ENCODE measurements at regions not wholly inside any gene's neighbourhood (a gene's known extent, or its start where the extent isn't known, plus 50 kb on each side); places are given as distances from the start of the nearest gene placed in this dataset.

- Histone ChIP-seq H2AK5ac (ENCODE audit: low read depth, low read length) (no peak overlapping the region), H3K56ac (replicated peaks; ENCODE audit: insufficient read length, low read depth, low read length) (no peak overlapping the region), H3K79me1 (ENCODE audit: low read depth, low read length) (no peaks in the 10 kb centered on the region), H3K79me2 (ENCODE audit: control insufficient read depth in 1 of 2, insufficient read depth in 2 of 2, low read length in 2 of 2) (no peaks in the 10 kb centered on the region), H4K91ac (replicated peaks; ENCODE audit: insufficient read length, low read length) (no peak overlapping the region), H3K4me3 (ENCODE audit: extremely low read depth in 1 of 4, insufficient read depth in 2 of 4, low read depth in 3 of 4, low read length in 4 of 4) (no peak overlapping the region), H3K4me1 (replicated peaks in 1 of 4; ENCODE audit: control insufficient read depth in 3 of 4, insufficient read depth in 4 of 4, low read length in 3 of 4) (no peaks in the 10 kb centered on the region), H2BK5ac (ENCODE audit: low read depth, low read length) (no peak overlapping the region), H4K5ac (ENCODE audit: insufficient read length, low read depth, low read length) (no peak overlapping the region), H3K9me3 (ENCODE audit: insufficient read depth in 2 of 2, low read depth in 1 of 2, low read length in 1 of 2) (no peaks in the 10 kb centered on the region), H3K27me3 (replicated peaks in 1 of 4; ENCODE audit: control insufficient read depth in 3 of 4, extremely low read depth in 1 of 4, insufficient read depth in 3 of 4, low read length in 3 of 4) (no peaks in the 10 kb centered on the region; a peak in 1 of 7 replicates), H3K18ac (ENCODE audit: extremely low read depth, low read length) (no peak overlapping the region), H3K4ac (replicated peaks; ENCODE audit: insufficient read length, low read depth, low read length) (no peak overlapping the region), H2AFZ (ENCODE audit: low read length) (no peak overlapping the region), H2BK12ac (ENCODE audit: low read depth, low read length) (no peak overlapping the region), H2BK120ac (replicated peaks; ENCODE audit: low read depth, low read length) (no peak overlapping the region), H3K36me3 (ENCODE audit: control insufficient read depth in 2 of 4, insufficient read depth in 4 of 4, low read length in 3 of 4) (no peaks in the 10 kb centered on the region), H3K4me2 (ENCODE audit: insufficient read depth in 1 of 2, low read depth in 2 of 2, low read length in 2 of 2) (no peak overlapping the region), H4K8ac (ENCODE audit: extremely low read depth, insufficient read depth, low read length) (no peak overlapping the region), H3K23ac (ENCODE audit: insufficient read length) (no peak overlapping the region), H2BK20ac (ENCODE audit: low read length) (no peak overlapping the region), H2BK15ac (ENCODE audit: low read length) (no peak overlapping the region), H3K27ac (ENCODE audit: low read depth, low read length) (no peak overlapping the region), H3K9ac (replicated peaks in 1 of 4; ENCODE audit: extremely low read depth in 1 of 4, low read depth in 3 of 4, low read length in 3 of 4) (no peak overlapping the region), H4K20me1 (replicated peaks in 1 of 2; ENCODE audit: control insufficient read depth in 1 of 2, insufficient read depth in 2 of 2, low read length in 2 of 2) (no peaks in the 10 kb centered on the region), H3K23me2 (ENCODE audit: low read depth, low read length) (no peaks in the 10 kb centered on the region), H3K14ac (ENCODE audit: insufficient read length) (no peak overlapping the region)
- DNase-seq (ENCODE audit: low read depth in 1 of 2, low spot score in 2 of 2): no peak
- CTCF ChIA-PET (ENCODE audit: partially characterized antibody): interaction anchor here (1.2 to 1.5 kb wide), 5 partner anchors 9 to 89 kb away, joined by 3 to 6 read pairs (median 4); no protein-coding TSS in a partner anchor
- POLR2A ChIA-PET (ENCODE audit: partially characterized antibody): no interaction called here
- FAIRE-seq: no peak
- TF ChIP-seq EGR1 (IDR thresholded peaks at IDR 0.05; ENCODE audit: borderline replicate concordance, low read depth, low read length) (no peak), SP4 (IDR thresholded peaks at IDR 0.05; ENCODE audit: low read length) (no peak), RNF2 (IDR thresholded peaks at IDR 0.05; ENCODE audit: borderline replicate concordance, low read depth, low read length, missing control alignments, poor library complexity, severe bottlenecking) (no peak), RXRA (IDR thresholded peaks at IDR 0.05; ENCODE audit: insufficient read depth, low read depth, low read length) (no peak)
- 89% methylated on average over 8 of the region's 9 CpGs; no CpG with 5 or more reads in 1 of the 2 experiments for WGBS, 2 experiments (ENCODE audit: extremely low coverage in 1 of 2, insufficient coverage in 1 of 2, insufficient read length in 1 of 2, insufficient replicate concordance in 2 of 2, low coverage in 1 of 2, low lambda C conversion rate in 2 of 2, missing lambda C conversion rate in 1 of 2)
These were observed 243.2 kb downstream of the COL4A1 start for GRCh38 chr13:110063490-110064421.

Measured in H1 (cell line).